NCI-H1417 treated with DMSO at 0.1 percent for 48 hours (cell line): ENCODE measurements at regions not wholly inside any gene's neighbourhood (a gene's known extent, or its start where the extent isn't known, plus 50 kb on each side); places are given as distances from the start of the nearest gene placed in this dataset.
"Not testable (repeated sequence)": the region's sequence is repeated elsewhere in the genome, so short reads cannot be mapped to it uniquely, and the experiment has no call there.

Source experiments
- DNase-seq: peaks from one replicate; lab custom pipeline; 2025; lab: John Stamatoyannopoulos, UW

DNA sequence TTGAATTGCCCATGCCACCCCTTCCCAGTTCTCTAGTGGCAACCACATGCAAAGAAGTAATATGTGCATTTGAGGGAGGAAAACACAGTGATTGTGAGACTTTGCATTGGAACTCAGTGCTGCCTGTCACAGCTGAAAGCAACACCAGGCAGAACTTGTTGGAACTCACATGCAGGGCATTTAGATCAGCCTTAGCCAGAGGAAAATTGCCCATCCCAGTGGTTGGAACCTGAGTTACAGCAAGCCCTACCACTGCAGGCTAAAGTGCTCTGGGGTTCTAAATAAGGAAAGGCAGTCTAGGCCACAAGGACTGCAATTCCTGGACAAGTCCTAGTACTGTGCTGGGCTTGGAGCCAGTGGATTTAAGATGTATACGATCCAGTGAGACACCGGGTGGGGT lies 245.3 kb upstream of the UFL1 start:
- no peak for DNase-seq

DNA sequence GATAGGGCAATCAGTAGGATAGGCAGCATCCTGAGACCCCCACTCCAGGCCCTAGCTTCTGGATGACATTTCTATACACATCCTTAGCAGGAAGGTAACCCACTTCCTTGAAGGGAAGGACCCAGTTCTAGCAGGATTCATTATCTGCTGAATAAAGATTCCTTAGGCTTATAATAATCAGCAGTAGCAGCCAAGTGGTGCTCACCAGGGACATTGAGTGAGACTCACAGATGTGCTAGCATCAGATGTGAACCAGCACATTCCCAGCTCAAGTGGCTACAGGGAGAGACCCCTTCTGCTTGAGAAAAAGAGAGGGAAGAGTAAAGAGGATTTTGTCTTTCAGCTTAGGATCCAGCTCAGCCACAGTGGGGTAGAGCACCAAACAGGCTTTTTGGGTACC lies 244.8 kb upstream of the UFL1 start:
- DNase-seq = no peak

DNA sequence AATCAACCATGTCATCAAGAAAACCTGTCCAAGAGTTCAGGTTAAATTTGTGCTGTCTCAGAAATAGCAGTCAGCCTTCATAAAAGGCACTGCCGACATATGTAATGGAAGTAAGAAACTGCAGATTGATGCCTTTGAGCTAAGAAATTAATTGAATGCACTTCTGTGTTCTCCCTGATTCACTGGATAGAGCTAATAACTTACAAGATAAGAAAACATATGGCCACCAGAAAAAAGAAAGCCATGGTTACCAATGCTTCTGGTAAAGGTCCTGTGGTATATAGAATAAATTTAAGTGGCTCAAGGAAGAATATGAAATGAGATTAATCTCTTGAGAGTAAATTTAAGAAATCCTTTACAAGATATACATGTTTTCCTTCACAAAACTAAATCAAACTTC lies 242.5 kb upstream of the UFL1 start:
- DNase-seq = no peak

DNA sequence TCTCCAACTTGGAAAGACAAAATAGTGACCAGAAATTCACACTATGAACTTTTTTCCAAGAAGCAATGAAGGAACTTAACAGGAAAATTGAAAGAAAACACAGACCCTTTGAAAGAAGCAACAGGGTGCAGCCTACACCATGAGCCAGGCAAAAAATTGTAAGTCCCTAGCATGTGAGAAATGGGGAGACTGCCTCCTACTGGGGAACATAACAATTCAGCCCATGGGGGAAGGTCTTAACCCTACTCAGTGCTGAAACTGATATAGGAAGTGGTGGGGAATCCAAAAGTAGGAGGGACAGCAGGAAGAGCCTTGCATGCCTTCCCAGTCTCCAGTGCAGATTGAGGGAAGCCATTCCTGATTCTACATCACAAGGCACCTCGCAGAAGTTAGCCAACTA lies 235.1 kb upstream of the UFL1 start:
- no peak for DNase-seq

DNA sequence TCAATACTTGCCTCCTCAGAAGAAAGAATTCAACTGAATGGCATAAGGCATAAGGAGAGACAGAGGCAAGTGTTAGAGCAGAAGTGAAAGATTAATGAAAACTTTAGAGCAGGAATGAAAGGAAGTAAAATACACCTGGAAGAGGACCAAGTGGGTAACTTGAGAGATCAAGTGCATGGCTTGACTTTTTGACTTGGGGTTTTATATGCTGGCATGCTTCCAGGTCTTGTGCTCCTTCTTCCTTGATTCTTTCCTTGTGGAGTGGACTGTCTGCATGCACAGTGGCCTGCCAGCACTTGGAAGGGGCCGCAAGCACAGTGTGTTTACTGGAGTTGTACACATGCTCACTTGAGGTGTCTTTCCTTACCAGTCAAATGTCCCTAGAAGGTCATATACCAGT lies 222.1 kb upstream of the UFL1 start:
- DNase-seq = no peak

DNA sequence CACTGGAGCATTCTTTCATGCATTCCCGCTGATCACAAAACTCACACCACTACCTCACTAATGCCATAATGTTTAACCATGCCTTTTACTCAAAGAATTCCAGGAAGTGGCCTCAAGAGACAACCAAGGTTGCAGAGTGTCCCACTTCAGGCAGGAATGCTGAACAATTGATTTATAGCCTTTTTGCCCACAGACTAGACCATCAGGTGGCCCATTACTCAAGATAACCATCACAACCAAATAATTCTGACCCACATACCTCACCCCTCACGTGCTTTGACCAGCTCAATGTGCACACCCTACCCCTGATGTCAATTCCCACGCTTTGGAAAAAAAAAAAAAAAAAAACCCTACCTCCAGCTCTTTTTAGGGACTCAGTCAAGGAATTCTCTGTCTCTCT lies 220.6 kb upstream of the UFL1 start:
- DNase-seq = no peak

DNA sequence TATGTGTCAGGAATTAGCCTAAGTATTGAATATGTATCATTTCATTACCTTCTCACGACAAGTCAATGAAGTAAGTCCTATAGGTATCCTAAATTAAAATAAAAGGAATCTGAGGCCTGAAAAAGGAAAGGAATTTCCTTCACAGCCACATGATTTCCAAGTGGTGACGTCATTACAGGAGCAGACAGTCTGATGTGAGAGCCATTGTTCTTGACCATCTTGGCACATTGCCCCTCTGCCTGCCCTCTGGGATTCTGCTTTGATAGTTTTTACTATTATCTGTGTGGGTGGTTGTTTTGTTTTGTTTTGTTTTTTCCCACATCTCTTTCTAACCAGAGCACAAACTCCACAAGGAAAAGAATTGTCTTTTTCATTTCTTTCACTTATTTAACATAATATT lies 219.8 kb upstream of the UFL1 start:
- no peak for DNase-seq

DNA sequence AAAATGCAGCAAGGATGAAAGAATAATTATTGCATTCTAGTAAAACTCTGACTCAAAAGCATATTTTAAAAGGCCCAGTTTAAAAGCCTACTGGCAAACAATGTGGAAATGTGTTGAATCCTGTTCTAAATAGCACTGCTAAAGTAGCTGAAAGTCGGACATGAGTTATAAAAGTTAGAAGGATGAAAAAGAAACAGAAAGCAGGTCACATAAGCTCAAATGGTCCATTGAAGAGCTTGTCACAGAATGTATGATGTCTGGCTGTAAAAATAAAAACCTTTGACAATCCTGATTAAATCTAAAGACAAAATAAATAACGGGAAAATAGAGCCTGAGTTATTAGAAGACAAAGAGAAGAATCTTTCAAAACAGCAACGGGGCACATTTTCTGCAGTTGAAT lies 218.6 kb upstream of the UFL1 start:
- DNase-seq = no peak

DNA sequence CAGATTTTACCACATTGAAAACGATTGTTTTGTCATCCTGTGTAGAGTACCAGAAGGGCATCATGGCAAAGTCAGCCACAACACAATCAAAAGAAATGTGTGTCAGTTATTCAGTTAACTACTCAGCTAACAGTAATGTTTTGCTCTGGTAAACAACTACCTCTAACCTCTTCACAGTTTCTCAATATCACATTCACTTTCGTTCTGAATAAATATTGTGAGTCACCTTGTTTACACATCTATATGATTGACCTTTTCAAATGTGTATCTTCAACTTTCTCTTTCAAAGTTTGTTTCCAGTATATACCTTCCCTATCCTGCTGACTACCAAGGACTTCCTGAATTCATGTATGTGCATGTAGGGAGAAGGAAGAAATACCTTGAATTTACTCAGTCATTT lies 216.6 kb upstream of the UFL1 start:
- DNase-seq = no peak

DNA sequence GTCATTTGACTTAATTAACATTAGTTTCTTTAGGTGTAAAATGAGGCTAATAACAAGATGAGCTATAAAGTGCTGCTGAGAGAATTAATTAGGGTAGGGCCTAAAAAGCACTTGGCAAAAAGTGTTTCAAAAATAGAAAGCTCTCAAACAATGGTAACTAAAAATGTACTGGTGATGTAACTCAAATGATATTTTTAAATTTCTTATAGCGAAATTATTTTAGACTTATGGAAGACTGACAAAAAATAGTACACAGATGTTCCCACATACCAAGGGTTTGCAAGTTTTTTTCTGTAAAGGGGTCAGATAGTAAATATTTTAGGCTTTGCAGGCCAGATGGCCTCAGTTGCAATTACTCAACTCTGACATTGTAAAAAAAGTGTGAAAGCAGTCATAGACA lies 190.7 kb upstream of the UFL1 start:
- no peak for DNase-seq

DNA sequence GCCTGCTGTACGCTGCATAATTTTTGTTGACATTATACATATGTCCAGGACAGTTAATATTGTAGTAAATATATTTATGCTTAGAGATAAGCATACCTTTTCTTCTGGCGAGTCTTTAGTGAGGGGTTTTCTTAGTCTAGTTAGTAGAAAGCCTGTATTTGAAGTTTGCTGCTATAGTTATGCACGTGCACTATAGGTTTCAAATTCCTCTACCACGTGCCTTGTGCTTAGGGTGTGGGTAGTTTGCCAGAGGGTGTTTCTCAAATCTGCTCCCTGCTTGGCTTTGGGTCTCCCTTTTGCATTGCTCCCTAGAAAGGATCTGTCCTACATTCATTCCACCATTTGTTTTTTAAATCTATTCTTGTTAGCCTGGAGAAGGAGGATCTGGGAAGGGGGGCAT lies 181.4 kb upstream of the UFL1 start:
- no peak for DNase-seq

DNA sequence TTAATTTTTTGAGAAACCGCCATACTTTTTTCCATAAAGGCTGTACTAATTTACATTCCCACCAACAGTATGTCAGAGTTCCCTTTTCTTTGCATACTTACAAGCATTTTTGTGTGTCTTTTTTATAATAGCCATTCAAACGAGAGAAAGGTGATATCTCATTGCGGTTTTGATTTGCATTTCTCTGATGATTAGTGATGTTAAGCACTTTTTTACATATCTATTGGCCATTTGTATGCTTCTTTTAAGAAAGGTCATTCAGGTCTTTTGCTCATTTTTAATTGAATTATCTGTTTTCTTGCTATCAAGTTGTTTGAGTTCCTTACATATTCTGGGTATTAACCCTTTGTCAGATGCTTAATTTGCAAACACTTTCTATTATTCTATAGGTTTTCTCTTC lies 176.1 kb upstream of the UFL1 start:
- no peak for DNase-seq

DNA sequence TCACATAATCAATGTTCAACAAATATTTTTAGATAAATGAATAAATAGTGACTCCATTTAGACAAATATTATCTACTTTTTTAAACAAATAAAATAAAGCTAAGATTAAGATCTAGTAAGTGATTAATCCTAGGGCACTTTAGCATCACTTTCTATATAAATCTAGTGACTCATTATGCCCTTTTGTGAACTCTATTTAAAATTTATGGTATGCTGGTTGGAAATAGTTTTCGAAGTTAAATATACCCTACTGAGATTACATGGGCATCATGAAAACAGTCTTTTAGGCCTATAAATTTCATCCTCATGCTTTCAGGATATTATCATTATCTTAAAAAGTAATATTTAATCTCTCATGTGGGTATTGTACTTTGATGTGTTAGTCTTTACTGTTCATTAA lies 140.4 kb upstream of the UFL1 start:
- no peak for DNase-seq

DNA sequence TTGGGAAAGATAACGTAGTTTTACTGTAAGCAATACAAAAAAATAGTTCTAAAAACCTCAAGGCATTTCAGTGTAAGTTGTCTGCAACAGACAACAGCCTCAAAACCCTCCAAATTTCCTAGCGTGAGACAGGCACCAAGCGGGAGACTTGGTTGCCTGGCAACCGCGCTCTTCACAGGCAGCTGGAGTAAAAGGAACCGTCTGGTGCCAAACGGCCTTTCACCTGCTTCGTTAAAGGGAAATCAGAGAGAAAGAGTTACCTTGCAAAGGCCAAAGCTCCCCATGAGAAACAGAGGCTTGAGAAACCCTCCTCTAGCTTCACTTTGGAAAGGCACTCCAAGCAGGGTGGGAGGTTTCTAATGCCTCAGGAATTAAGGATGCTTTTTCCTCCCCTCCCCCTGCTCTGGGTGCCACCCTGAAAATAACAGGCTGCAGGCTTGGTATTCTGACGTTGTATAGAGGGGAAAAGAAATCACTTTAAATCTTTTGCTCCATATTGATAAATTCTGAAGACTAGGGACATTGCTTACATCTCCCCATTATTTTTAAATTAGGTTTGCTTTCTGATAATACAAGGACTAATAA lies 129.7 kb upstream of the UFL1 start:
- peak; percentile 81 for DNase-seq

DNA sequence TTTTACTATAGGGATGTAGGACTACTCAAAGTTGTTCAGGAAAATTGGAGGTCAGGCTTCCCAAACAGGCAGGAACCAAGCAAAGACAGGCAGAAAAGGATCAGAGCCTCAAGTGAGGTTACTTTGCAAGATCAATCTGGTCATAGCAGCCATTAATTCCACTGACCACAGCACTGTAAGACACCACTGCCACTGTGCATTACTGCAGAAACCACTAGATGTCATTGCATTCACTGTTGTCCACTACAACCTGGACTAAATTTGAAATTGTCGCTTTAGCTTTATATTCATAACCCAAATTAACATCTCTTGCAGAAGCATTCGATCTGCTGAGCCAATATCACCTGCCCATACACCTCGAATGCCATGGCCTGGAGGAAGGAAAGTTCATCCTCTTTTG lies 126.9 kb upstream of the UFL1 start:
- DNase-seq = no peak

DNA sequence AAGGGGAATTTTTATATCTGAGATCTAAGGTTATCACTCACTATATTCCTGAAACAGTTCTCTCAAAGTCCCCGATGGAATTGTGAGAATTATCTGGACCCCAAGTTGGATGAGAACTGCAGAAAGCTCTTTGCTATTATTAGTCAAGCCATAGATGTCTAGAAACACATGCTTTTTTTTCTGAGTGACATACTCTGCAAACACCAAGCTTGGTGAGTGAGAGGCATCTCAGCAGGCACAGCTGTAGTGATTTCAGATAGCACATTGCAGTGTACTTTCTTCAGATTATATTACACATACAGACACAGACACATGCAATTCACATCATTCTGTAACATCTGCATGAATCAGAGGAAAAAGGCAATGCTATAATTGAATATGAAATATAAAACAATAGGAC lies 111.1 kb upstream of the UFL1 start:
- no peak for DNase-seq

DNA sequence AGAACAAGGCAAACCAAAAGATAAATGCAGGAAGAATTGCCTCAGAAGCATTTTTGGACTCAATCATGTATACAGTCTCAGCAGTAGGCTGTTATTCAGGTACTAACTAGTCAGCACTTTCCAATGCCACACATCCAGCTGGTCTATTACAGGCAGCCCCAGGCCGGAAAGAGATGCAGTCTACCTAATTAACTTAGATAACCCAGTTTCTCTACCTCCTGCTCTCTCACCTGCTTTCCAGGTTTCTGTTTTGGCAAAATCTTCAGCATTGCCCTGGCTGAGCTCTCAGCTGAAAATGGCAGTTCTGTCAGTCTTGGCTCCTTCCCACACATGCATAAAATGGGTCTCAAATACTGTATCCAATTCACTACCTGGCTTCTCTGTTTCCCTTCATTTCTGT lies 101.3 kb upstream of the UFL1 start:
- DNase-seq = no peak

DNA sequence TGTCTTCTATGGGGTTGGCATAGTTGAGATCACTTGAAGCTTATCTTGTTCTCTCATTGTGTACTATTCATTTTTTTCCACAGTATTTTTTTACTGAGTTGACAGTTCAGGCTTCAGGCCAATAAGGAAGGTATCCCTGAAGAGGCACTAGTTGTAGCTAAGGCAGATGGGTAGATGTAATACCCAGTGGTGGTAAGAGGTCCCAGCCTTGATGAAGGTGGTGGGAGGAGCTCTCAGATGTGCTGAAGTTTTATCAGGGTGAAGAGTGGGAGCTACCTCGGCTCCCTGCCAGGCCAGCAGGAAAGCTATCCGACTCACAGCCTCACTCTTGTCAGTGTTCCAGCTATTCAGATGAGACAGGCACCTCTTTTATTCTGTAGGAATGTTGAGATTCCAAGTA lies 87.7 kb upstream of the UFL1 start:
- DNase-seq = no peak

DNA sequence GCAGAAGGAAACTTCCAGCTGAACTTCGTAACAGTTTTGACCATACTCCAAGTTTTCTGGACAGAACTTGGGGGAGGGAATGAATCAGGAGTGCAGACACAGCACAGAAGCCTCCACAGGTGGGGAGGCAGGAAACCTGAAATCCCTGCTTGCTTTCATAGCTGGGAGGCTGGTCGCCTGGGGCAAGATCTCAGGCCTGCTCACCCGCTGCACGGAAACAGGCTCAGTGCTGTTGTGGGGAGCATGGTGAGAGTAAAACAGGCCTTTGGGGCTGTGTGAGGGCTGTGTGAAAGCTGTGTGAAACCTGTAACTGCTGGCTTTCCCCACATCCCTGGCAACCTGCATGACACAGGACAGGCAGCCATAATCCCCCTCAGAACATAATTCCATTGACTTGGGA lies 85.2 kb upstream of the UFL1 start:
- DNase-seq = no peak

DNA sequence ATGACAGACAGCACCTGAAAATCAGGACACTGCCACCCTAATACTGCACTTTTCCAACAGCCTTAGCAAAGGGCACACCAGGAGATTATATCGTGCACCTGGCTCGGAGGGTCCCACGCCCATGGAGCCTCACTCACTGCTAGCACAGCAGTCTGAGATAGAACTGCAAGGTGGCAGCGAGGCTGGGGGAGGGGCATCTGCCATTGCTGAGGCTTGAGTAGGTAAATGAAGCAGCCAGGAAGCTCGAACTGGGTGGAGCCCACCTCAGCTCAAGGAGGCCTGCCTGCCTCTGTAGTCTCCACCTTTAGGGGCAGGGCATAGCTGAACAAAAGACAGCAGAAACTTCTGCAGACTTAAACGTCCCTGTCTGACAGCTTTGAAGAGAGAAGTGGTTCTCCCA lies 84.4 kb upstream of the UFL1 start:
- not testable (repeated sequence) for DNase-seq

DNA sequence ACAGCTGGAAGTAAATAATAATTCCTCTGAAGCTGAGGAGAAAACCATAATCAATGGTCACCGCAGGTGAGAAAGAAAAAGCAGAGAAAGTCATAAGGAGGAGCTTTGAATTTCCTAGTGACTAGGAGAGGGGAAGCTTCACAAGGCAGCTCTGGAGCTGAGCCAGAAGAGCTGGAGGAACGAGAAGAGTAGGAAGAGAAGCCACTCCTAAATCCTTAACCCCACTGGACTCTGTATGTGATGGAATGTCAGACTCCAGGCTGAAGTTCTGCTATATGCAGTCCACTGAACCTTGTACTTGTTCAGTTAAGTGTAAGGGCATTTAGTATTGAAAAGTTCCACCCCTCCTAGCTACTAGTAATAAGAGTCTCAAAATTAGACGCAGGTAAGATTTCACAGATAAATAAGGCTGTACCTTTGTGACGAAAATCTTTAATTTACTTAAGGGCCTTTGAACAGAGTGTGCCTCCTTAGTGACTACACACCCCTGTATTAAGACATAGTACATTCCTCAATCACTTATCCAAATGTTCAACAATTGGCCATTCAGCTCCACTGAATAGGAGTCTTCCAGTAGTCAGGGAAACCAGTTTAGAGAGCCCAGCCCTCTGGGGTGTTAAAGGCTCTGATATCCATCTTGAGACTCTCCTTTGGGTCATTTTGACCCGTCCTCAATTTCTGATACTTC lies 71.4 kb upstream of the UFL1 start:
- DNase-seq = no peak

DNA sequence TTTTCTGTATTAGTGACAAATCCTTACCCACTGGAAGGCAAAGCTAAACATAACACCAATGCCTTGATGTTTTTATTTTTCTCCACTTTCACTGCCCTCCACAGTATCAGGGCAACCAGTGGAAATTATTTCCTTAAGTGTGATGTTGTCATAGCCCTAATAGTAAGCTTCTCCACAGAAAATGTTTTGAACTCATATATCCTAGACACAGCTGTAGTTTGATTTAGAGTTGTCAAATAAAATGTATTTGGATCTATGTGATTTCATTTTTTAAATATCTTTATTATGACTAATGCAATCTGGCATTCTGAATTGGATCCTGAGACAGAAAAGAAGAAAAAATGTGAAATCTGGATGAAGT lies 70.9 kb upstream of the UFL1 start:
- no peak for DNase-seq

DNA sequence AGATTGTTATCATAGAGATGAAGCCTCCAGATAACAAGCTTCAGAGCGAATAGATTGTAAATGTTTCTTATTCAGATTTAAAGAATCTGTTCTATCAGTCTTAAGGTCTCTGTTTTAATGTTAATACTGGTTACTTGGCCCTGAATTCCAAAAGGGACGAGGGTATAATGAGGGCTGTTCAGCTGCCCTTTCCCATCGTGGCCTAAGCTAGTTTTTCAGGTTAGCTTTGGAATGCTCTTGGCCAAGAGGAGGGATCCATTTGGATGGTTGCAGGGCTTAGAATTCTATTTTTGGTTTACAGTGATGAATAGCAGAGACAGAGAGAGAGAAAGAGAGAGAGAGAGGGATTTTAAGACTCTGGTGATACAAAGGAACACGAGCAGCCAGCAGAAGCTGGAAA lies 62.8 kb upstream of the UFL1 start:
- DNase-seq = no peak

DNA sequence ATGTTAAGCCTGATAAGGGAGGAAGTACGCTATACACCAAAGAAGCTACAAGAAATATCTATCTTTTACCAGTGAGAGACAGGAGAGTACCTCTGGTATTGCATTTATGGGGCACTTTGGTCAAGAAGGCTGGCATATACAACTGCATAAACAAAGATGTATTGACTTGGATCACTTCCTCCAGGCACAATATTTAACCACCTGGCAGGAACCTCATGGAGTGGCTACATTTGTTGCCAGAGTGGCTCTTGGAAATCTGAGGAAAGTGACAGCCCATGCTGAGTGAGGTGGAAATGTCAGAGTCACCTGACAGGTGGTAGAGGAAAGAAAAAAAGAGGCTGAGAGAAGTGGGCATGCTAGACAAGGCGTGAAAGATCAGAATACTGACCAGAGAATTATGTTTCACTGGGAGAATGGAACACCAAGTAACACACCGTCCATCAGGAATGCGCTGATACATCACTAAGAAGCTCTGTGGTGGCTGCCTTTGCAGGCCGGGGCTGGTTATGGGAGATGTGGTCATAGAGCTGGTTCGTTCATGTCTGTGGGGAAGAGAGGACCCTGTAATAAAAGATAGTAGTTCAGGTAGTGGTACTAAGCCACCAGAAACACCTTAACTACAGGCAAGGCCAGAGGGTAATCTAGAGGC lies 61.4 kb upstream of the UFL1 start:
- no peak for DNase-seq
